ENCODE measurements at regions not wholly inside any gene's neighbourhood (a gene's known extent, or its start where the extent isn't known, plus 50 kb on each side); places are given as distances from the start of the nearest gene placed in this dataset.

GRCh38 chr2:53200072-53200471, 567.5 kb upstream of the CHAC2 start:
- no peaks in the 10 kb centered on the region; the same call in 1 of the 2 replicates for H3K4me1 ChIP-seq (ENCODE audit: insufficient read depth)

GRCh38 chr2:53188851-53189510, 578.6 kb upstream of the CHAC2 start:
- no peak overlapping the region for H3K4me3 ChIP-seq
- no peak overlapping the region for H3K27ac Mint-ChIP-seq
- no peak overlapping the region for H3K4me3 Mint-ChIP-seq
- no peaks in the 10 kb centered on the region for H3K27me3 Mint-ChIP-seq (ENCODE audit: insufficient read depth, low read depth, poor library complexity)
- no peaks in the 10 kb centered on the region for H3F3A ChIP-seq (replicated peaks; ENCODE audit: low read depth)
- H3K36me3 ChIP-seq (ENCODE audit: insufficient read depth): no peaks in the 10 kb centered on the region
- peaks cover 3% of the 10 kb centered on the region; the same call in 2 of the 3 replicates for H3K36me3 Mint-ChIP-seq (ENCODE audit: low read depth)
- H3K9me2 ChIP-seq (ENCODE audit: insufficient read depth): no peaks in the 10 kb centered on the region
- H4K20me1 ChIP-seq (replicated peaks; ENCODE audit: insufficient read depth): no peaks in the 10 kb centered on the region
- H3K79me2 ChIP-seq (replicated peaks; ENCODE audit: insufficient read depth): no peaks in the 10 kb centered on the region
- H3K4me1 Mint-ChIP-seq: no peaks in the 10 kb centered on the region
- no peak overlapping the region for H2AFZ ChIP-seq
- peaks cover under 1% of the 10 kb centered on the region; the same call in 1 of the 3 replicates for H3K9me3 Mint-ChIP-seq
- H3K27me3 ChIP-seq (ENCODE audit: insufficient read depth): no peaks in the 10 kb centered on the region
- H3K27ac ChIP-seq (ENCODE audit: low read depth): no peak overlapping the region
- DNase-seq (ENCODE audit: low spot score) (no peak), ATAC-seq (no peak)
- H3K4me2 ChIP-seq: no peak overlapping the region
- no peaks in the 10 kb centered on the region for H3K4me1 ChIP-seq (ENCODE audit: insufficient read depth)
- no peak for TF ChIP-seq REST (IDR thresholded peaks at IDR 0.05; ENCODE audit: unreplicated experiment)
- TF ChIP-seq CREB1 (CRISPR knock-in tag; IDR thresholded peaks at IDR 0.05; ENCODE audit: low read depth): no peak
- no peak for TF ChIP-seq STAT1 (IDR thresholded peaks at IDR 0.05; ENCODE audit: unreplicated experiment)
- TF ChIP-seq ETS1 (IDR thresholded peaks at IDR 0.05): no peak
- TF ChIP-seq EZH2phosphoT487 (IDR thresholded peaks at IDR 0.05; ENCODE audit: unreplicated experiment): no peak
- TF ChIP-seq ZNF114 (CRISPR knock-in tag; IDR thresholded peaks at IDR 0.05): no peak

More at GRCh38 chr2:53200072-53200471, 567.5 kb upstream of the CHAC2 start:
- H3K27me3 Mint-ChIP-seq (ENCODE audit: insufficient read depth, low read depth, poor library complexity): no peaks in the 10 kb centered on the region
- no peak overlapping the region for H3K27ac Mint-ChIP-seq
- Histone ChIP-seq H3F3A (replicated peaks; ENCODE audit: low read depth) (no peaks in the 10 kb centered on the region), H3K27me3 (ENCODE audit: insufficient read depth) (no peaks in the 10 kb centered on the region), H3K4me3 (no peak overlapping the region), H3K36me3 (ENCODE audit: insufficient read depth) (no peaks in the 10 kb centered on the region), H3K79me2 (replicated peaks; ENCODE audit: insufficient read depth) (no peaks in the 10 kb centered on the region), H4K20me1 (replicated peaks; ENCODE audit: insufficient read depth) (no peaks in the 10 kb centered on the region), H3K4me2 (no peak overlapping the region), H3K27ac (ENCODE audit: low read depth) (no peak overlapping the region), H2AFZ (no peak overlapping the region), H3K9me2 (ENCODE audit: insufficient read depth) (peaks cover 2% of the 10 kb centered on the region)
- H3K4me1 Mint-ChIP-seq: no peaks in the 10 kb centered on the region
- H3K4me3 Mint-ChIP-seq: no peak overlapping the region
- ATAC-seq: no peak
- TF ChIP-seq ETS1 (IDR thresholded peaks at IDR 0.05) (no peak), CREB1 (CRISPR knock-in tag; IDR thresholded peaks at IDR 0.05; ENCODE audit: low read depth) (no peak)
- H3K9me3 Mint-ChIP-seq: no peaks in the 10 kb centered on the region
- no peaks in the 10 kb centered on the region for H3K36me3 Mint-ChIP-seq (ENCODE audit: low read depth)
- DNase-seq (ENCODE audit: low spot score): no peak

Data from GM23338 (cell line).